Erythroblast (primary cell): ENCODE measurements at regions not wholly inside any gene's neighbourhood (a gene's known extent, or its start where the extent isn't known, plus 50 kb on each side); places are given as distances from the start of the nearest gene placed in this dataset.
"Not testable (repeated sequence)": the region's sequence is repeated elsewhere in the genome, so short reads cannot be mapped to it uniquely, and the experiment has no call there.

Experiments
- GATA1 ChIP-seq: IDR thresholded peaks from 2 replicates; pipeline ENCODE4 v1.6.1; 2011; ENCODE audit warnings: low read depth, mild to moderate bottlenecking, control low read depth, low read length, moderate library complexity
- POLR2A ChIP-seq: IDR thresholded peaks from 2 replicates; pipeline ENCODE4 v1.6.1; 2011; ENCODE audit warnings: mild to moderate bottlenecking, low read length

- TF ChIP-seq POLR2A, GATA1: not testable (repeated sequence)
Measured at GRCh38 chr9:63781390-63781789, 1503.6 kb downstream of the FOXD4L5 start.
